Sigmoid colon (tissue), 4 donors: ENCODE measurements at regions not wholly inside any gene's neighbourhood (a gene's known extent, or its start where the extent isn't known, plus 50 kb on each side); places are given as distances from the start of the nearest gene placed in this dataset.

ENCODE experiments used
- CTCF ChIP-seq, 4 experiments: fragments of 450-650 bp in 3 of 4; fragments of 200-600 bp in 1 of 4; IDR thresholded peaks; one replicate each; pipeline ENCODE4 v1.5.1; 2016 to 2019; ENCODE audit warnings: antibody characterized with exemption in 4 of 4, mild to moderate bottlenecking in 3 of 4, moderate library complexity in 2 of 4
- EP300 ChIP-seq, 4 donors: sonication (generic); formaldehyde crosslinking; IDR thresholded peaks; one replicate each; pipeline ENCODE4 v1.6.1; 2017; ENCODE audit warnings: antibody characterized with exemption in 4 of 4
- POLR2A ChIP-seq, 2 donors: fragments of 450-650 bp; IDR thresholded peaks; one replicate each; pipeline ENCODE4 v1.6.1; 2016; ENCODE audit warnings: antibody characterized with exemption in 2 of 2, mild to moderate bottlenecking in 2 of 2, moderate library complexity in 2 of 2
- POLR2AphosphoS5 ChIP-seq, 4 donors: sonication (generic); formaldehyde crosslinking; IDR thresholded peaks; one replicate each; pipeline ENCODE4 v1.6.1; 2017; ENCODE audit warnings: antibody characterized with exemption in 4 of 4

DNA sequence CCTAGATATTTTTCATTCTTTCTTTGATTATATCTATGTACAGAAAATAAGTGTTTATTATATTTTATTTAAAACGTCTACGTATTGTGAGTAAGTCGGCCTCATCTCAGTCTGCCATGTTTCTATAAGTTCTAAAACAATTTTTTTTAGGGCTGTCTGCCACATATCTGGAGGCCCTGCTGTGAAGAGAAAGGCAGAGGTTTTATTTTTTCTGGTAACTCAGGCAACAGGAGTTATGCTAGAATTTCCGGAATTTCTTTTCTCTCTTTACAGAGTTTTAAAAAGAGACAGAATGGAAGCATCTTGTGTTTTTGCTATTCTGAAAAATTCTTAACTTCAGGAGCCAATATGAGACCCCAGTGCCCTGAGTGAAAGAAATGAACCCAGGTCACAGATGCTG, 1124.0 kb upstream of the TENM3 start:
- TF ChIP-seq CTCF (IDR thresholded peaks at IDR 0.05) (no peak), POLR2A (IDR thresholded peaks at IDR 0.05) (no peak), EP300 (IDR thresholded peaks at IDR 0.05) (no peak), POLR2AphosphoS5 (IDR thresholded peaks at IDR 0.05) (no peak)
